MM.1S (cell line): ENCODE measurements at regions not wholly inside any gene's neighbourhood (a gene's known extent, or its start where the extent isn't known, plus 50 kb on each side); places are given as distances from the start of the nearest gene placed in this dataset.
"Not testable (repeated sequence)": the region's sequence is repeated elsewhere in the genome, so short reads cannot be mapped to it uniquely, and the experiment has no call there.

Experiments
- DNase-seq: peaks from one replicate; pipeline ENCODE4 v3.0.0-alpha.2; 2015
- H2AFZ ChIP-seq: fragments of 300-600 bp; sonication (generic); 2 replicates; pipeline ENCODE4 v1.6.0; 2016; ENCODE audit warnings: antibody characterized with exemption, low read length
- H3F3A ChIP-seq: fragments of 300-600 bp; sonication (generic); 2 replicates; pipeline ENCODE4 v1.6.1; 2016; ENCODE audit warnings: mild to moderate bottlenecking, antibody characterized with exemption, low read length, moderate library complexity, mixed read lengths; ENCODE audit not compliant: insufficient read depth
- H3K27ac ChIP-seq: fragments of 300-600 bp; sonication (generic); 2 replicates; pipeline ENCODE4 v1.5.1; 2016; ENCODE audit warnings: mild to moderate bottlenecking, low read length
- H3K27me3 ChIP-seq: fragments of 300-600 bp; sonication (generic); replicated peaks from 2 replicates; pipeline ENCODE4 v1.6.0; 2016; ENCODE audit warnings: low read length; ENCODE audit not compliant: insufficient read depth
- H3K36me3 ChIP-seq: fragments of 300-600 bp; sonication (generic); replicated peaks from 2 replicates; pipeline ENCODE4 v1.6.1; 2016; ENCODE audit warnings: mild to moderate bottlenecking, low read length, mixed read lengths; ENCODE audit not compliant: insufficient read depth
- H3K4me1 ChIP-seq: fragments of 300-600 bp; sonication (generic); 2 replicates; pipeline ENCODE4 v1.6.1; 2016; ENCODE audit warnings: low read length, mixed read lengths
- H3K4me2 ChIP-seq: fragments of 300-600 bp; sonication (generic); 2 replicates; pipeline ENCODE4 v1.6.0; 2016; ENCODE audit warnings: low read depth, low read length
- H3K4me3 ChIP-seq: fragments of 300-600 bp; sonication (generic); 2 replicates; pipeline ENCODE4 v1.5.1; 2016; ENCODE audit warnings: low read length, mixed read lengths
- H3K79me2 ChIP-seq: fragments of 300-600 bp; sonication (generic); 2 replicates; pipeline ENCODE4 v1.6.1; 2016; ENCODE audit warnings: mixed run types, low read length, mixed read lengths
- H3K9ac ChIP-seq: fragments of 300-600 bp; sonication (generic); 2 replicates; pipeline ENCODE4 v1.6.1; 2016; ENCODE audit warnings: low read length, mixed read lengths
- H3K9me2 ChIP-seq: fragments of 300-600 bp; sonication (generic); replicated peaks from 2 replicates; pipeline ENCODE4 v1.6.1; 2016; ENCODE audit warnings: mild to moderate bottlenecking, low read length, mixed read lengths; ENCODE audit not compliant: insufficient read depth
- H3K9me3 ChIP-seq: fragments of 300-600 bp; sonication (generic); replicated peaks from 2 replicates; pipeline ENCODE4 v1.6.1; 2016; ENCODE audit warnings: mild to moderate bottlenecking, low read length, mixed read lengths; ENCODE audit not compliant: insufficient read depth
- H4K20me1 ChIP-seq: fragments of 300-600 bp; sonication (generic); 2 replicates; pipeline ENCODE4 v1.6.1; 2016; ENCODE audit warnings: mild to moderate bottlenecking, low read length, moderate library complexity, mixed read lengths; ENCODE audit not compliant: insufficient read depth
- CTCF ChIP-seq: fragments of 300-600 bp; sonication (generic); IDR thresholded peaks from 2 replicates; pipeline ENCODE4 v1.5.1; 2016; ENCODE audit warnings: antibody characterized with exemption, low read length, mixed read lengths
- EZH2 ChIP-seq: fragments of 300-600 bp; sonication (generic); optimal IDR thresholded peaks from 2 replicates; pipeline ENCODE3; 2017; ENCODE audit warnings: low read depth, mild to moderate bottlenecking, antibody characterized with exemption, low read length, mixed read lengths
- EZH2phosphoT487 ChIP-seq: fragments of 300-600 bp; sonication (generic); IDR thresholded peaks from 2 replicates; pipeline ENCODE4 v1.6.1; 2018; ENCODE audit warnings: antibody characterized with exemption, low read length

- H4K20me1 ChIP-seq: no peaks in the 10 kb centered on the region
- no peaks in the 10 kb centered on the region for H3K9me3 ChIP-seq
- no peak overlapping the region for H3K9ac ChIP-seq
- no peak overlapping the region for H2AFZ ChIP-seq
- H3F3A ChIP-seq: no peaks in the 10 kb centered on the region
- H3K4me1 ChIP-seq: no peaks in the 10 kb centered on the region
- no peak overlapping the region for H3K4me2 ChIP-seq
- H3K27ac ChIP-seq: no peak overlapping the region
- H3K9me2 ChIP-seq: no peaks in the 10 kb centered on the region
- TF ChIP-seq CTCF (no peak), EZH2 (no peak), EZH2phosphoT487 (no peak)
- H3K36me3 ChIP-seq: no peaks in the 10 kb centered on the region
- H3K4me3 ChIP-seq: no peak overlapping the region
- H3K79me2 ChIP-seq: no peaks in the 10 kb centered on the region
- H3K27me3 ChIP-seq: no peaks in the 10 kb centered on the region
- no peak for DNase-seq
Observed at GRCh38 chr18:68176901-68177300, 538.0 kb downstream of the TMX3 start.

- H3K4me3 ChIP-seq: no peak overlapping the region
- no peaks in the 10 kb centered on the region for H4K20me1 ChIP-seq
- no peak overlapping the region for H3K9ac ChIP-seq
- H3K4me2 ChIP-seq: no peak overlapping the region
- TF ChIP-seq CTCF (no peak; the same call in 1 of the 2 replicates), EZH2phosphoT487 (no peak), EZH2 (no peak)
- H3K9me2 ChIP-seq: no peaks in the 10 kb centered on the region
- H3K4me1 ChIP-seq: no peaks in the 10 kb centered on the region
- DNase-seq: no peak
- H3F3A ChIP-seq: no peaks in the 10 kb centered on the region
- H3K27ac ChIP-seq: no peak overlapping the region
- no peaks in the 10 kb centered on the region for H3K27me3 ChIP-seq
- H2AFZ ChIP-seq: no peak overlapping the region
- no peaks in the 10 kb centered on the region for H3K9me3 ChIP-seq
- H3K36me3 ChIP-seq: no peaks in the 10 kb centered on the region
- H3K79me2 ChIP-seq: no peaks in the 10 kb centered on the region
Observed at GRCh38 chr18:68172842-68173549, 541.9 kb downstream of the TMX3 start.

GRCh38 chr18:68164909-68165308, 550.0 kb downstream of the TMX3 start:
- Histone ChIP-seq H2AFZ (no peak overlapping the region), H4K20me1 (no peaks in the 10 kb centered on the region), H3K9me3 (no peaks in the 10 kb centered on the region), H3K4me1 (no peaks in the 10 kb centered on the region), H3F3A (no peaks in the 10 kb centered on the region), H3K36me3 (no peaks in the 10 kb centered on the region), H3K4me3 (no peak overlapping the region), H3K9ac (no peak overlapping the region), H3K9me2 (no peaks in the 10 kb centered on the region), H3K27me3 (no peaks in the 10 kb centered on the region), H3K4me2 (no peak overlapping the region), H3K79me2 (no peaks in the 10 kb centered on the region), H3K27ac (no peak overlapping the region)
- no peak for TF ChIP-seq EZH2phosphoT487
- TF ChIP-seq EZH2: no peak
- TF ChIP-seq CTCF: no peak
- DNase-seq: no peak

- H3F3A ChIP-seq, H3K27me3 ChIP-seq, H2AFZ ChIP-seq, H3K9me2 ChIP-seq, H3K4me3 ChIP-seq, H3K9ac ChIP-seq, H3K79me2 ChIP-seq, H4K20me1 ChIP-seq, H3K4me2 ChIP-seq, H3K9me3 ChIP-seq, H3K27ac ChIP-seq, DNase-seq, H3K4me1 ChIP-seq, H3K36me3 ChIP-seq: not testable (repeated sequence)
Observed at GRCh38 chr18:68153821-68154220, 561.1 kb downstream of the TMX3 start.
